ENCODE measurements at regions not wholly inside any gene's neighbourhood (a gene's known extent, or its start where the extent isn't known, plus 50 kb on each side); places are given as distances from the start of the nearest gene placed in this dataset.
"Not testable (repeated sequence)": the region's sequence is repeated elsewhere in the genome, so short reads cannot be mapped to it uniquely, and the experiment has no call there.

GRCh38 chr20:6692566-6693173, 74.8 kb upstream of the BMP2 start:
- no peak for DNase-seq

GRCh38 chr20:6691516-6691915, 76.0 kb upstream of the BMP2 start:
- no peak for DNase-seq

- DNase-seq, result no peak
Observed at GRCh38 chr20:6689339-6689973, 78.0 kb upstream of the BMP2 start.

- DNase-seq, result no peak
Observed at GRCh38 chr20:6686171-6686570, 81.3 kb upstream of the BMP2 start.

- no peak for DNase-seq
Observed at GRCh38 chr20:6685626-6686025, 81.9 kb upstream of the BMP2 start.

- DNase-seq, result peak; percentile 27
Observed at GRCh38 chr20:6685181-6685582, 82.3 kb upstream of the BMP2 start.

- no peak for DNase-seq
Observed at GRCh38 chr20:6683021-6683977, 84.2 kb upstream of the BMP2 start.

GRCh38 chr20:6680854-6681253, 86.6 kb upstream of the BMP2 start:
- DNase-seq, result no peak

GRCh38 chr20:6680441-6680840, 87.0 kb upstream of the BMP2 start:
- no peak for DNase-seq

- DNase-seq, result no peak
Observed at GRCh38 chr20:6679086-6679485, 88.4 kb upstream of the BMP2 start.

GRCh38 chr20:6678101-6678500, 89.4 kb upstream of the BMP2 start:
- DNase-seq, result no peak

GRCh38 chr20:6674831-6675230, 92.7 kb upstream of the BMP2 start:
- DNase-seq, result no peak

- no peak for DNase-seq
Observed at GRCh38 chr20:6673071-6673470, 94.4 kb upstream of the BMP2 start.

GRCh38 chr20:6671829-6672228, 95.7 kb upstream of the BMP2 start:
- DNase-seq, result no peak

GRCh38 chr20:6668546-6668945, 98.9 kb upstream of the BMP2 start:
- DNase-seq, result no peak

- no peak for DNase-seq
Observed at GRCh38 chr20:6665621-6666355, 101.7 kb upstream of the BMP2 start.

- no peak for DNase-seq
Observed at GRCh38 chr20:6665161-6665560, 102.3 kb upstream of the BMP2 start.

GRCh38 chr20:6664574-6664973, 102.9 kb upstream of the BMP2 start:
- no peak for DNase-seq

GRCh38 chr20:6663751-6664388, 103.6 kb upstream of the BMP2 start:
- DNase-seq, result no peak

- DNase-seq, result no peak
Observed at GRCh38 chr20:6663104-6663503, 104.4 kb upstream of the BMP2 start.

- no peak for DNase-seq
Observed at GRCh38 chr20:6662309-6662708, 105.2 kb upstream of the BMP2 start.

GRCh38 chr20:6660441-6660840, 107.0 kb upstream of the BMP2 start:
- no peak for DNase-seq

- not testable (repeated sequence) for DNase-seq
Observed at GRCh38 chr20:6658909-6659308, 108.6 kb upstream of the BMP2 start.

Data from T1000 (cell line).